WTC11 (cell line): ENCODE measurements at regions not wholly inside any gene's neighbourhood (a gene's known extent, or its start where the extent isn't known, plus 50 kb on each side); places are given as distances from the start of the nearest gene placed in this dataset.

Experiments
- ATF3 ChIP-seq: sonication (generic); formaldehyde crosslinking; conservative IDR thresholded peaks from 2 replicates; pipeline ENCODE4 v1.8.1; 2022; ENCODE audit warnings: mild to moderate bottlenecking, missing genetic modification reagents
- CTCF ChIP-seq: fragments of 200-600 bp; IDR thresholded peaks from 2 replicates; pipeline ENCODE4 v1.8.0; 2022; ENCODE audit warnings: antibody characterized with exemption
- IRF1 ChIP-seq: sonication (generic); formaldehyde crosslinking; IDR thresholded peaks from 2 replicates; pipeline ENCODE4 v1.8.0; 2023; ENCODE audit warnings: missing genetic modification reagents
- SMAD3 ChIP-seq: sonication (generic); formaldehyde crosslinking; IDR thresholded peaks from 2 replicates; pipeline ENCODE4 v1.8.0; 2022; ENCODE audit warnings: missing genetic modification reagents, mild to moderate bottlenecking, borderline replicate concordance

- TF ChIP-seq IRF1 (CRISPR knock-in tag) (no peak), ATF3 (CRISPR knock-in tag) (no peak), CTCF (no peak), SMAD3 (CRISPR knock-in tag) (no peak)
Observed at GRCh38 chr4:116092961-116093360, 979.5 kb upstream of the NDST4 start.
